ENCODE measurements at regions not wholly inside any gene's neighbourhood (a gene's known extent, or its start where the extent isn't known, plus 50 kb on each side); places are given as distances from the start of the nearest gene placed in this dataset.

DNA sequence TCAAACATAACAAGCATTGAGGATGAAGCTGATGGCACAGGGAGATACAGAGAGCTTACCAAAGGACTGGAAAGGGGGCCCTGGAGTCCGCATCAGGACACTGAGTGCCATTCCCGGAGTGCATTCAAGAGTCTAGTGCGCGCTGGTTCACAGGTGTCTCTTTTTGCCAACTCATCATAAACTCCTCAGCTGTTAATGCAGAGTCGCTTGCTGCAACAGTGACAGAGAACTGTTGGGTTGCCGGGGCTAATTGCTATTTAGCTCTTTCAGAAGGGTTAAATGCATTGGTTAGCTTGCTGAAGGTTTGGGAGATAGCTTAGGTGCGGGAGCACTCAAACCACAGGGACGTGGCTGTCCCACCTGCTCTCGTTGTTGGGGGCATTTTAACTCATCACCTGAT lies 1091.6 kb upstream of the EEF2KMT start:
- TF ChIP-seq CTCF (IDR thresholded peaks at IDR 0.05; ENCODE audit: insufficient read depth, low read depth, low read length, missing control alignments): no peak
- no peak for DNase-seq (ENCODE audit: low read depth)

DNA sequence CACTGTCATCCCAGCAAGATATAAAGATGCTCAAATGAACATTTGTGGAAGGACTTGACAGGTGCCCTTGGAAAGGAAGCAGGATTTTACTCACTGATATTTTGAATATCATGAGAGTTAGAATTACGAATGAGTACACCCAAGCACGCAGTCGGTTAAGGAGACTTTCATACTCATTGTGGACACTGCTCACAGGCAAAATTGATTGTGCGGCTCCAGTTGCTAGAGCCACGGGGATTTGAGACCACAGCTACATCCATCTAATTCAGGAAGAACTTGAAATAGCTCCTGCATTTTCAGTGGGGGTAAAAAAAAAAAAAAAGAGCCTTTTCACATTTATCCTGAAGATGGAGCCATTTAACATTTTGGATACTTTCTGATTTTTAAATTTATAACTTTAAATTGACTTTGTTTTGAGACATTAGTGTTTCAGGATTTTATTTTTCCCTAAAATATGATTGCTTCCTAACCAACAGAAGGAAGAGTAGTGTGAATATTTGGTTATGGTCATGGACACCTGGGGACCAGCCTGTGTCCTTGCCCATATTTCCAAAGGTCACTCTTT lies 1080.1 kb upstream of the EEF2KMT start:
- no peak for DNase-seq (ENCODE audit: low read depth)
- TF ChIP-seq CTCF (IDR thresholded peaks at IDR 0.05; ENCODE audit: insufficient read depth, low read depth, low read length, missing control alignments): no peak
- H3K4me3 ChIP-seq (ENCODE audit: low read length): no peak overlapping the region

More for the DNA sequence above, 1091.6 kb upstream of the EEF2KMT start:
- H3K4me3 ChIP-seq (ENCODE audit: low read length): no peak overlapping the region

DNA sequence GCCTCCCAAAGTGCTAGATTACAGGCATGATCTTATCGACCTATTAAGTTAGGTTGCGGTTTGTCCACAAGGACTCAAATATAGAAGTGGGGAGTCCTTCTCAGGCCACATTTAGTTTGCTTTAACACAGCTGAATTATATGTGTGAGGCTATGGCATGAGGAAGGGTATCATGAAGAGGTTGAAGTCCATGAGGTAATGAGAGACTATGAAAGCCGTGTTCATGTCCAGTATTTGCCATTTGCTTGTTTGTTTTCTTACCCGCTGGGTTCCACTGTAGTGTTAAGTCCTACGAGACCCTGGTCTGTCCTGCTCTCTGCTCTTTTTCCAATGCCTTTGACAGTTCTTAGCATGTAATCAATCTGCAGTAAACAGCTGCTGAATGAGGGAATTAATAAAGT lies 1072.4 kb upstream of the EEF2KMT start:
- DNase-seq (ENCODE audit: low read depth): no peak
- no peak for TF ChIP-seq CTCF (IDR thresholded peaks at IDR 0.05; ENCODE audit: insufficient read depth, low read depth, low read length, missing control alignments)
- H3K4me3 ChIP-seq (ENCODE audit: low read length): no peak overlapping the region

- H3K4me3 ChIP-seq (ENCODE audit: low read length): no peak overlapping the region
- peak; percentile 11 for TF ChIP-seq CTCF (IDR thresholded peaks at IDR 0.05; ENCODE audit: insufficient read depth, low read depth, low read length, missing control alignments)
- DNase-seq (ENCODE audit: low read depth): peak; percentile 1
Measured at GRCh38 chr16:6165330-6165979, 1067.9 kb upstream of the EEF2KMT start.

DNA sequence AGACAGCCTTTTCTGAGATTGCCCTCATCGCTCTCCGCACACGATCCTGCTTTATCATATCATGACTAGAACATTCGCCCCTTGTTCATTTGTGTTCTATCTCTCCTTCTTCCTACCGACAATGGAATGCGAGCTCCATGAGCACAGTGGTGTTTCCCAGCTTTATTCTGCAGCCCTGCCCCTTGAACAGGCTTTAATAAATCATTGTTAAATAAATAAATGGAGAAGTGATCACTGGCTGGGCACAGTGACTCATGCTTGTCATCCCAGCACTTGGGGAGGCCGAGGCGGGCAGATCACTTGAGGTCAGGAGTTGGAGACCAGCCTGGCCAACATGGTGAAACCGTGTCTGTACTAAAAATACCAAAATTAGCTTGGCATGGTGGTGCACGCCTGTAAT lies 1063.3 kb upstream of the EEF2KMT start:
- TF ChIP-seq CTCF (IDR thresholded peaks at IDR 0.05; ENCODE audit: insufficient read depth, low read depth, low read length, missing control alignments): no peak
- DNase-seq (ENCODE audit: low read depth): no peak
- H3K4me3 ChIP-seq (ENCODE audit: low read length): no peak overlapping the region

DNA sequence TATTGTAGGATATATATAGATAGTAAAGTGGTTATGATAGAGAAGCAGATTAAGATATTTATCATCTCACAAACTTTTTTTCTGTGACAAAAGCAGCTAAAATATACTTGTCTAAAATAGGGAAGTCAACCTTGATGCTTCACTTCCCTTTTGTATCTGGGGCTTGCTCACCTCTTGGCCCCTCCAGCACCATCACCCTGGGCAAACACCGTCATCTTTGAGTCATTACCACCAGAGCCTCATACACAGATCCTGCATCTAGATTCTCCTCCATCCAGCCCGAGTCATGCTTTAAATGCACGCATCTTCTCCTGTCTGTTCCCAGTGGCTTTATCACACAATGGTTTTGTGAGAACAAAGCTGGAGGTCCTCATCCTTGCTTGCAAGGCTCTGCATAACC lies 1062.7 kb upstream of the EEF2KMT start:
- no peak for TF ChIP-seq CTCF (IDR thresholded peaks at IDR 0.05; ENCODE audit: insufficient read depth, low read depth, low read length, missing control alignments)
- H3K4me3 ChIP-seq (ENCODE audit: low read length): no peak overlapping the region
- DNase-seq (ENCODE audit: low read depth): no peak

GRCh38 chr16:6157806-6158205 lies 1060.2 kb upstream of the EEF2KMT start:
- DNase-seq (ENCODE audit: low read depth): no peak
- no peak overlapping the region for H3K4me3 ChIP-seq (ENCODE audit: low read length)
- TF ChIP-seq CTCF (IDR thresholded peaks at IDR 0.05; ENCODE audit: insufficient read depth, low read depth, low read length, missing control alignments): no peak

Data from epithelial cell of esophagus (primary cell).